Fibroblast of lung (primary cell): ENCODE measurements at regions not wholly inside any gene's neighbourhood (a gene's known extent, or its start where the extent isn't known, plus 50 kb on each side); places are given as distances from the start of the nearest gene placed in this dataset.
"Not testable (repeated sequence)": the region's sequence is repeated elsewhere in the genome, so short reads cannot be mapped to it uniquely, and the experiment has no call there.

Source experiments
- DNase-seq, 2 donors: peaks; one replicate each; pipeline versions ENCODE4 v3.0.0 to v3.0.0-alpha.2; 2010; ENCODE audit warnings: low read depth in 2 of 2
- H2AFZ ChIP-seq: 2 replicates; pipeline ENCODE4 v1.5.1; 2012; ENCODE audit warnings: low read length, control low read depth, inconsistent platforms
- H3K27ac ChIP-seq: 2 replicates; pipeline ENCODE4 v1.5.1; 2011; ENCODE audit warnings: low read length, control low read depth; ENCODE audit not compliant: insufficient read depth
- H3K27me3 ChIP-seq: 2 replicates; pipeline ENCODE4 v1.5.1; 2011; ENCODE audit warnings: mild to moderate bottlenecking, low read length; ENCODE audit not compliant: control insufficient read depth, insufficient read depth
- H3K36me3 ChIP-seq: 2 replicates; pipeline ENCODE4 v1.5.1; 2011; ENCODE audit warnings: low read length; ENCODE audit not compliant: control insufficient read depth, insufficient read depth
- H3K4me1 ChIP-seq: 2 replicates; pipeline ENCODE4 v1.5.1; 2011; ENCODE audit warnings: low read length; ENCODE audit not compliant: control insufficient read depth, insufficient read depth; ENCODE audit errors: extremely low read depth
- H3K4me2 ChIP-seq: 2 replicates; pipeline ENCODE4 v1.5.1; 2011; ENCODE audit warnings: low read length, control low read depth; ENCODE audit not compliant: insufficient read depth; ENCODE audit errors: extremely low read depth
- H3K4me3 ChIP-seq, 4 experiments: fragments of 200-600 bp in 1 of 4; sonication (generic) in 1 of 4; replicated peaks in 1 of 4; 2 replicates each; pipeline ENCODE4 v1.5.1; 2011 to 2016; ENCODE audit warnings: low read length in 4 of 4, low read depth in 3 of 4, mild to moderate bottlenecking in 3 of 4, control low read depth in 2 of 4, inconsistent platforms in 1 of 4, mixed read lengths in 1 of 4; ENCODE audit not compliant: insufficient read depth in 1 of 4; ENCODE audit errors: control extremely low read depth in 1 of 4
- H3K79me2 ChIP-seq: 2 replicates; pipeline ENCODE4 v1.5.1; 2012; ENCODE audit warnings: mild to moderate bottlenecking, low read length, inconsistent platforms; ENCODE audit not compliant: control insufficient read depth, insufficient read depth
- H3K9ac ChIP-seq: 2 replicates; pipeline ENCODE4 v1.5.1; 2011; ENCODE audit warnings: mild to moderate bottlenecking, low read length, control low read depth; ENCODE audit not compliant: insufficient read depth
- H3K9me3 ChIP-seq: 2 replicates; pipeline ENCODE4 v1.5.1; 2012; ENCODE audit warnings: low read depth, low read length; ENCODE audit not compliant: control insufficient read depth, insufficient read depth
- H4K20me1 ChIP-seq: 2 replicates; pipeline ENCODE4 v1.5.1; 2011; ENCODE audit warnings: low read length; ENCODE audit not compliant: control insufficient read depth, insufficient read depth; ENCODE audit errors: extremely low read depth
- EZH2 ChIP-seq: IDR thresholded peaks from 2 replicates; pipeline ENCODE4 v1.5.1; 2012; ENCODE audit warnings: low read length, control low read depth, mild to moderate bottlenecking; ENCODE audit errors: missing control alignments
- TF ChIP-seq, protein P1 (sequence below), 2 donors: IDR thresholded peaks in 1 of 2; conservative IDR thresholded peaks in 1 of 2; 1 replicate in 1 of 2; 2 replicates in 1 of 2; pipeline ENCODE4 v1.5.1; 2011 to 2012; ENCODE audit warnings: low read length in 2 of 2, control low read depth in 1 of 2, inconsistent platforms in 1 of 2, low read depth in 1 of 2, mild to moderate bottlenecking in 1 of 2

DNA sequence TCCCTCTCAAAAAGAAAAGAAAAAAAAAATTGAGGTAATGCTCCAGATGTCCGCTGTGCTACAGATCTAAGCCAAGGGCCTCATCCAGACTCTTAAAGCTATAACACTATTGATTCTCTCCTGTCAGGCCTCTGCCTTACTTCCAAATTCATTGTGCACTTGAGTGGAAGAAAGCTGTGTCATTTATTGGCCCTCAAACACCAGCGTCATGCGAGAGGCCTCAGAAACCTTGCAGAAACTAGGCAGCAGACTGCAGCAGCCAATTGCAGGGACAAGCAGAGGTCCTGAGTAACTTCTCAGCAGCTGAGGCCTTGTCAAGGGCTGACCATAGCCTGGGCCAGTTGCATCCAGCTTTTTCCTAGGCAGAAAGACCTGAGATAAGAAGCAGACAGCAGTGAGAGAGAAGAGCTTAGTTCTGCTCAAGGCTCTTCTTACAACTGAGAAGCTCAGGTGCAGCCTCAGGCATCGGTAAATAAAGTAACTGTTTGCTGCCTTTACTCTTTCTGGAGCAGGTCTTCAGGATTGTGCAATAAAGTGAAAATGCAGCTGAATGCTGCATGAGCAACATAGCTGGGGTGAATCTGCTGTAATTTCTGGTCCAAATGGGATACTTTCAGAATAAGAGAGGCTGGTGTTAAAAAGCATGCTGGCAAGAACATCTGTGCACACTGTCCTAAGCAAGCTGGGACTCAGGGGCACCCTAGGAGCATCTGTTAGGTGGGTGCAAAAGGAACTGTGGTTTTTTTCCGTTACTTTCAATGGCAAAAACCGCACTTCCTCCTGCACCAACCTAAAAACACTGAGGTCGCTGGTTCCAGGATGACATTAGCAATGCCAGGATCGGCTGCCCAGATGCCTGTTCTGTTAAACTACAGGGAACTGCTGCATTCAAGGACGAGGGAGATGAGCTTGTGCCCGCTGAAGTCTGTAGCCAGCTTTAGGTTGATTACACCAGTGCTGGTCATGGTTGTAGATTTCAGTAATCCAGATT, 181.8 kb upstream of the PFKP start:
- Histone ChIP-seq H3K4me3 (no peak overlapping the region), H3K27me3 (no peaks in the 10 kb centered on the region), H3K4me2 (no peak overlapping the region), H3K79me2 (no peaks in the 10 kb centered on the region), H3K9me3 (peaks cover 2% of the 10 kb centered on the region), H3K27ac (no peak overlapping the region), H3K36me3 (no peaks in the 10 kb centered on the region), H3K4me1 (no peaks in the 10 kb centered on the region), H4K20me1 (no peaks in the 10 kb centered on the region), H2AFZ (no peak overlapping the region), H3K9ac (no peak overlapping the region)
- TF ChIP-seq EZH2: no peak
- TF ChIP-seq, protein P1, sequence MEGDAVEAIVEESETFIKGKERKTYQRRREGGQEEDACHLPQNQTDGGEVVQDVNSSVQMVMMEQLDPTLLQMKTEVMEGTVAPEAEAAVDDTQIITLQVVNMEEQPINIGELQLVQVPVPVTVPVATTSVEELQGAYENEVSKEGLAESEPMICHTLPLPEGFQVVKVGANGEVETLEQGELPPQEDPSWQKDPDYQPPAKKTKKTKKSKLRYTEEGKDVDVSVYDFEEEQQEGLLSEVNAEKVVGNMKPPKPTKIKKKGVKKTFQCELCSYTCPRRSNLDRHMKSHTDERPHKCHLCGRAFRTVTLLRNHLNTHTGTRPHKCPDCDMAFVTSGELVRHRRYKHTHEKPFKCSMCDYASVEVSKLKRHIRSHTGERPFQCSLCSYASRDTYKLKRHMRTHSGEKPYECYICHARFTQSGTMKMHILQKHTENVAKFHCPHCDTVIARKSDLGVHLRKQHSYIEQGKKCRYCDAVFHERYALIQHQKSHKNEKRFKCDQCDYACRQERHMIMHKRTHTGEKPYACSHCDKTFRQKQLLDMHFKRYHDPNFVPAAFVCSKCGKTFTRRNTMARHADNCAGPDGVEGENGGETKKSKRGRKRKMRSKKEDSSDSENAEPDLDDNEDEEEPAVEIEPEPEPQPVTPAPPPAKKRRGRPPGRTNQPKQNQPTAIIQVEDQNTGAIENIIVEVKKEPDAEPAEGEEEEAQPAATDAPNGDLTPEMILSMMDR (conservative IDR thresholded peaks at IDR 0.05 in 1 of 2, IDR thresholded peaks at IDR 0.05 in 1 of 2; ENCODE audit: low read depth in 1 of 2, low read length in 2 of 2): no peak
- no peak for DNase-seq

- H2AFZ ChIP-seq, H3K4me3 ChIP-seq, DNase-seq, H3K36me3 ChIP-seq, H3K4me2 ChIP-seq, H3K9ac ChIP-seq, H3K27me3 ChIP-seq, H3K9me3 ChIP-seq, H4K20me1 ChIP-seq, H3K4me1 ChIP-seq, H3K27ac ChIP-seq, H3K79me2 ChIP-seq: not testable (repeated sequence)
Observed at GRCh38 chr10:2883983-2884540, 183.3 kb upstream of the PFKP start.

DNA sequence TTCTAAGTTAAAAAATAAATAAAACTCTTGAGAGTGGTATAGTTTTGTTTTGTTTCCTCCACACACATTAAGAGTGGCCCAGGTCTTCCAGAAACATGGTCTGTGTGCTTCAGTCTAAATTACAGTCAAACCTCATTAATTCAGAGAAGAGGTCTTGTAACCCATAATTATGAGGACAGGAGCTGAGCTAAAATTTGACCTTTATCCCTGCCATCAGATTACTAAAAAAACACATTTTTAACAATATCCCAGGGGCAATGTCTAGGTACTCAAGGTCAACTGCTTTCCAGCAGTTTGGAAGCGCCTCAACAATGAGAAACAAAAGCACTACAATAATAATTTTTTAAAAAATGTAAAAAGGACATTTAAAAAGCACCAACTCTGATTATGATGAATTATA, 184.1 kb upstream of the PFKP start:
- Histone ChIP-seq H3K79me2 (no peaks in the 10 kb centered on the region), H3K4me1 (no peaks in the 10 kb centered on the region), H3K4me3 (no peak overlapping the region), H3K9me3 (peaks cover 2% of the 10 kb centered on the region), H2AFZ (no peak overlapping the region), H3K4me2 (no peak overlapping the region), H3K27me3 (no peaks in the 10 kb centered on the region), H3K36me3 (no peaks in the 10 kb centered on the region), H3K27ac (no peak overlapping the region), H3K9ac (no peak overlapping the region), H4K20me1 (no peaks in the 10 kb centered on the region)
- no peak for TF ChIP-seq EZH2
- TF ChIP-seq, protein P1 (conservative IDR thresholded peaks at IDR 0.05 in 1 of 2, IDR thresholded peaks at IDR 0.05 in 1 of 2; ENCODE audit: low read depth in 1 of 2, low read length in 2 of 2): no peak
- no peak for DNase-seq
